ENCODE measurements at regions not wholly inside any gene's neighbourhood (a gene's known extent, or its start where the extent isn't known, plus 50 kb on each side); places are given as distances from the start of the nearest gene placed in this dataset.

GRCh38 chr14:26685401-26685800 is 87.6 kb upstream of the NOVA1 start:
- TF ChIP-seq CTCF (IDR thresholded peaks at IDR 0.05) (no peak), POLR2A (IDR thresholded peaks at IDR 0.05) (no peak)

Data from heart left ventricle (tissue), 13 donors.